BJ (cell line): ENCODE measurements at regions not wholly inside any gene's neighbourhood (a gene's known extent, or its start where the extent isn't known, plus 50 kb on each side); places are given as distances from the start of the nearest gene placed in this dataset.

Experiments used
- CTCF ChIA-PET: fragments of 350-600 bp; formaldehyde crosslinking; extraction: SDS; loops from one replicate; lab custom pipeline; 2021; ENCODE audit warnings: antibody characterized with exemption, inconsistent platforms; lab: Yijun Ruan, JAX
- POLR2A ChIA-PET: fragments of 300-600 bp; sonication (Branson Sonifier 250); formaldehyde crosslinking; extraction: SDS; loops from one replicate; lab custom pipeline; 2021; ENCODE audit warnings: antibody characterized with exemption; lab: Charles Lee
- DNase-seq: peaks from one replicate; pipeline ENCODE4 v3.0.0-alpha.2; 2011; ENCODE audit warnings: low read depth
- H3K27me3 ChIP-seq: 2 replicates; pipeline ENCODE4 v1.6.0; 2011; ENCODE audit warnings: low read length; ENCODE audit not compliant: control insufficient read depth, insufficient read depth
- H3K36me3 ChIP-seq: 2 replicates; pipeline ENCODE4 v1.5.1; 2011; ENCODE audit warnings: low read length; ENCODE audit not compliant: control insufficient read depth, insufficient read depth
- H3K4me3 ChIP-seq: 2 replicates; pipeline ENCODE4 v1.5.1; 2011; ENCODE audit warnings: low read depth, mild to moderate bottlenecking, control low read depth, low read length
- TF ChIP-seq, protein P1 (sequence below): IDR thresholded peaks from 2 replicates; pipeline ENCODE4 v1.5.1; 2011; ENCODE audit warnings: low read depth, mild to moderate bottlenecking, control low read depth, inconsistent platforms, low read length, moderate library complexity; ENCODE audit not compliant: insufficient read depth

- TF ChIP-seq, protein P1, sequence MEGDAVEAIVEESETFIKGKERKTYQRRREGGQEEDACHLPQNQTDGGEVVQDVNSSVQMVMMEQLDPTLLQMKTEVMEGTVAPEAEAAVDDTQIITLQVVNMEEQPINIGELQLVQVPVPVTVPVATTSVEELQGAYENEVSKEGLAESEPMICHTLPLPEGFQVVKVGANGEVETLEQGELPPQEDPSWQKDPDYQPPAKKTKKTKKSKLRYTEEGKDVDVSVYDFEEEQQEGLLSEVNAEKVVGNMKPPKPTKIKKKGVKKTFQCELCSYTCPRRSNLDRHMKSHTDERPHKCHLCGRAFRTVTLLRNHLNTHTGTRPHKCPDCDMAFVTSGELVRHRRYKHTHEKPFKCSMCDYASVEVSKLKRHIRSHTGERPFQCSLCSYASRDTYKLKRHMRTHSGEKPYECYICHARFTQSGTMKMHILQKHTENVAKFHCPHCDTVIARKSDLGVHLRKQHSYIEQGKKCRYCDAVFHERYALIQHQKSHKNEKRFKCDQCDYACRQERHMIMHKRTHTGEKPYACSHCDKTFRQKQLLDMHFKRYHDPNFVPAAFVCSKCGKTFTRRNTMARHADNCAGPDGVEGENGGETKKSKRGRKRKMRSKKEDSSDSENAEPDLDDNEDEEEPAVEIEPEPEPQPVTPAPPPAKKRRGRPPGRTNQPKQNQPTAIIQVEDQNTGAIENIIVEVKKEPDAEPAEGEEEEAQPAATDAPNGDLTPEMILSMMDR = no peak
- DNase-seq = no peak
These were observed 267.5 kb downstream of the OGFRL1 start for GRCh38 chr6:71556141-71556540.

DNA sequence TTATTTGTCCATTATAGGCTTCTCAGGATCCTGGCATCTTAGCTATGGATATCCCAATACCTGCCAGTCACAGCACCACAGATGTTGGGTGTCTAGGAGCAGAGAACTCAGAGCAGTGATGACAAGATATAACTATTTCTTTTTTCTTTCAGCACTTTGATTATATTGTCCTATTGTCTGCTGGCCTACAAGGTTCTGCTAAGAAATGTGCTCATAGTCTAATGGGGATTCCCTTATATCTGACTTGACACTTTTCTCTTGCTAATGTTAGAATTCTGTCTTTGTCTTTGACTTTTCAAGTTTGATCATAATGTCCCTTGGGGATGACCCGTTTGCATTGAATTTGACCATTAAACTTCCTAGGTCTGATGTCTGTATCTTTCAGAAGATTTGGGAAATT, 270.4 kb downstream of the OGFRL1 start:
- Histone ChIP-seq H3K36me3 (no peaks in the 10 kb centered on the region), H3K27me3 (no peaks in the 10 kb centered on the region), H3K4me3 (no peak overlapping the region)
- ChIA-PET CTCF (no interaction called here), POLR2A (no interaction called here)
- no peak for DNase-seq
- TF ChIP-seq, protein P1 = no peak

More at GRCh38 chr6:71556141-71556540, 267.5 kb downstream of the OGFRL1 start:
- ChIA-PET CTCF (no interaction called here), POLR2A (no interaction called here)
- no peak overlapping the region for H3K4me3 ChIP-seq
- H3K27me3 ChIP-seq = no peaks in the 10 kb centered on the region
- no peaks in the 10 kb centered on the region for H3K36me3 ChIP-seq

- no peaks in the 10 kb centered on the region for H3K27me3 ChIP-seq
- no peak overlapping the region for H3K4me3 ChIP-seq
- no peak for DNase-seq
- no peaks in the 10 kb centered on the region for H3K36me3 ChIP-seq
- ChIA-PET CTCF (interaction anchor here (0.6 kb wide), 1 partner anchor 49 kb away, joined by 3 read pairs; no protein-coding TSS in a partner anchor), POLR2A (no interaction called here)
- TF ChIP-seq, protein P1 = no peak
These were observed 279.0 kb downstream of the OGFRL1 start for GRCh38 chr6:71567562-71567961.

DNA sequence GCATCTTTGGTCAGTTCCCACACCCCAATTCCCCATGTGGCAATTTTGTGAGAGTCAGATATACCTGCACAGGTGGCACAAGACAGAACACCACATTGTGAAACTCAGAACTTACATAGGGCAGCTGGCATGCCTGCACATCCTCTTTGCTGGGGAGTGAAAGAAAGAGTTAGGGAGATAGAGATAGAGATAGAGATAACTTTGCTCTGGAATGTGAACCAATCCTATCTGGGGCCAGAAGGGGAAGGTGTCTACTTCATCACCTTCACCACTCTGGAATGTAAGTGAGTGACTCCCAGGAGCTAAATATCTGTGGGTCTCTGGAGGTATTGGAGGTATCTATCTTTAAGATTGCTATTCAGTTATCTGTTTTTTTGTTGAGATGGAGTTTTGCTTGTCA, 289.2 kb downstream of the OGFRL1 start:
- ChIA-PET POLR2A (no interaction called here), CTCF (interaction anchor here (0.6 to 1.3 kb wide), 2 partner anchors 9 to 10 kb away, joined by 3 read pairs; no protein-coding TSS in a partner anchor)
- DNase-seq = no peak
- no peaks in the 10 kb centered on the region for H3K36me3 ChIP-seq
- H3K27me3 ChIP-seq = no peaks in the 10 kb centered on the region
- TF ChIP-seq, protein P1 = no peak
- H3K4me3 ChIP-seq = no peak overlapping the region

DNA sequence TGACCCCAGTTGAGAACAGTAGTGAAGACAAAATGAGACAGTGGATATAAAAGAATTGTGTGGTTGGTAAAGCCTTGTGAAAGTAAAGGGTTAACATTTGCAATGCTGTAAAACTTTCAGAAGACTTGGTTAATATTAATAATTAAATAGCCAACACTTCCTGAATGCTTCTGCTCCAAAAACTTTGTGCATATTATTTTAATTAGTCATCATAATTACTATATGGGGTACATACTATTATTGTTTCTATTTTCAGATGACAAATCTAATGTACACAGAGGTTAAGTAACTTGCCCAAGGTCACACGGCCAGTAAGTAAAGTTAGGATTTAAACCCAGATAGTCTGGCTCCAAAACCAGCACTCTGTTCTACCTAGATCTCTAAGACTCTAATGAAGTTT, 291.3 kb downstream of the OGFRL1 start:
- Histone ChIP-seq H3K4me3 (no peak overlapping the region), H3K27me3 (no peaks in the 10 kb centered on the region), H3K36me3 (no peaks in the 10 kb centered on the region)
- DNase-seq = no peak
- TF ChIP-seq, protein P1 = no peak
- CTCF ChIA-PET = no interaction called here
- POLR2A ChIA-PET = no interaction called here
